GM23338 (cell line): ENCODE measurements at regions not wholly inside any gene's neighbourhood (a gene's known extent, or its start where the extent isn't known, plus 50 kb on each side); places are given as distances from the start of the nearest gene placed in this dataset.

ENCODE experiments used
- ATAC-seq: fragments of 200-7000 bp; cut with Tn5 transposase; 3 replicates; pipeline ENCODE4 v1.9.1; 2020
- DNase-seq: peaks from one replicate; pipeline ENCODE4 v3.0.0-alpha.2; 2015; ENCODE audit warnings: low spot score
- H2AFZ ChIP-seq: fragments of 200-600 bp; sonication (generic); 2 replicates; pipeline ENCODE4 v1.8.0; 2016; ENCODE audit warnings: antibody characterized with exemption, mild to moderate bottlenecking, moderate library complexity
- H3F3A ChIP-seq: fragments of 200-600 bp; sonication (generic); replicated peaks from 2 replicates; pipeline ENCODE4 v1.8.0; 2017; ENCODE audit warnings: antibody characterized with exemption, mixed run types, low read depth
- H3K27ac ChIP-seq: fragments of 200-600 bp; sonication (generic); 2 replicates; pipeline ENCODE4 v1.6.1; 2016; ENCODE audit warnings: low read depth
- H3K27me3 ChIP-seq: fragments of 200-600 bp; sonication (generic); 2 replicates; pipeline ENCODE4 v1.8.0; 2016; ENCODE audit warnings: mild to moderate bottlenecking, mixed run types, moderate library complexity; ENCODE audit not compliant: insufficient read depth
- H3K36me3 ChIP-seq: fragments of 200-600 bp; sonication (generic); 2 replicates; pipeline ENCODE4 v1.8.0; 2016; ENCODE audit warnings: mild to moderate bottlenecking; ENCODE audit not compliant: insufficient read depth
- H3K4me1 ChIP-seq: fragments of 200-600 bp; sonication (generic); 2 replicates; pipeline ENCODE4 v1.8.0; 2016; ENCODE audit warnings: mild to moderate bottlenecking, moderate library complexity; ENCODE audit not compliant: insufficient read depth
- H3K4me2 ChIP-seq: fragments of 200-600 bp; sonication (generic); 2 replicates; pipeline ENCODE4 v1.7.1; 2017; ENCODE audit warnings: mixed run types
- H3K4me3 ChIP-seq: fragments of 200-600 bp; sonication (generic); 2 replicates; pipeline ENCODE4 v1.6.1; 2016; ENCODE audit warnings: mixed run types
- H3K79me2 ChIP-seq: fragments of 200-600 bp; sonication (generic); replicated peaks from 2 replicates; pipeline ENCODE4 v1.8.0; 2017; ENCODE audit warnings: mild to moderate bottlenecking; ENCODE audit not compliant: insufficient read depth
- H3K9me2 ChIP-seq: fragments of 200-600 bp; sonication (generic); 2 replicates; pipeline ENCODE4 v1.8.0; 2017; ENCODE audit not compliant: insufficient read depth
- H4K20me1 ChIP-seq: fragments of 200-600 bp; sonication (generic); replicated peaks from 2 replicates; pipeline ENCODE4 v1.8.0; 2017; ENCODE audit warnings: mild to moderate bottlenecking; ENCODE audit not compliant: insufficient read depth
- H3K27ac Mint-ChIP-seq: 2 replicates; pipeline ENCODE4 v1.8.0; 2020; ENCODE audit warnings: inconsistent platforms, mild to moderate bottlenecking, moderate library complexity, mixed read lengths
- H3K27me3 Mint-ChIP-seq: 3 replicates; pipeline ENCODE4 v1.8.0; 2022; ENCODE audit warnings: low read depth, mild to moderate bottlenecking, moderate library complexity, mixed read lengths, inconsistent platforms; ENCODE audit not compliant: insufficient read depth, poor library complexity
- H3K36me3 Mint-ChIP-seq: 3 replicates; pipeline ENCODE4 v1.8.0; 2021; ENCODE audit warnings: low read depth, mild to moderate bottlenecking, inconsistent platforms, moderate library complexity, mixed read lengths
- H3K4me1 Mint-ChIP-seq: 3 replicates; pipeline ENCODE4 v1.8.0; 2020; ENCODE audit warnings: mild to moderate bottlenecking, inconsistent platforms, mixed read lengths
- H3K4me3 Mint-ChIP-seq: 3 replicates; pipeline ENCODE4 v1.8.0; 2021; ENCODE audit warnings: moderate library complexity, mild to moderate bottlenecking, inconsistent platforms, mixed read lengths
- H3K9me3 Mint-ChIP-seq: 3 replicates; pipeline ENCODE4 v1.8.0; 2020; ENCODE audit warnings: moderate library complexity, mild to moderate bottlenecking, inconsistent platforms, mixed read lengths
- CREB1 ChIP-seq: fragments of 250-450 bp; sonication (Bioruptor Pico); IDR thresholded peaks from 2 replicates; pipeline ENCODE4 v1.5.0; 2020; ENCODE audit warnings: low read depth, mild to moderate bottlenecking, moderate library complexity
- EZH2 ChIP-seq: fragments of 200-600 bp; sonication (generic); IDR thresholded peaks from one replicate; pipeline ENCODE4 v1.8.0; 2017; ENCODE audit warnings: antibody characterized with exemption, mild to moderate bottlenecking, low read depth; ENCODE audit not compliant: unreplicated experiment
- NANOG ChIP-seq: IDR thresholded peaks from 2 replicates; pipeline ENCODE4 v1.6.1; 2016; ENCODE audit warnings: antibody characterized with exemption, borderline replicate concordance
- POLR2AphosphoS5 ChIP-seq: IDR thresholded peaks from 2 replicates; pipeline ENCODE4 v1.6.1; 2016; ENCODE audit warnings: antibody characterized with exemption, low read depth
- REST ChIP-seq: IDR thresholded peaks from one replicate; pipeline ENCODE4 v1.6.1; 2018; ENCODE audit warnings: antibody characterized with exemption; ENCODE audit not compliant: unreplicated experiment
- STAT1 ChIP-seq: IDR thresholded peaks from one replicate; pipeline ENCODE4 v1.6.1; 2016; ENCODE audit warnings: antibody characterized with exemption; ENCODE audit not compliant: unreplicated experiment
- ZNF331 ChIP-seq: fragments of 250-450 bp; sonication (Bioruptor Pico); IDR thresholded peaks from 2 replicates; pipeline ENCODE4 v1.5.0; 2020; ENCODE audit warnings: low read depth, mild to moderate bottlenecking, moderate library complexity
- TF ChIP-seq, protein P1 (sequence below): fragments of 250-450 bp; sonication (Bioruptor Pico); IDR thresholded peaks from 2 replicates; pipeline ENCODE4 v1.5.0; 2020; ENCODE audit warnings: mild to moderate bottlenecking, moderate library complexity
- TF ChIP-seq, protein P2 (sequence below), 2 experiments: fragments of 200-600 bp in 1 of 2; sonication (generic) in 1 of 2; conservative IDR thresholded peaks; 2 replicates each; pipeline versions ENCODE4 v1.5.1 to v1.6.1; 2016 to 2017; ENCODE audit warnings: antibody characterized with exemption in 2 of 2, low read depth in 2 of 2, mild to moderate bottlenecking in 2 of 2, moderate library complexity in 1 of 2

DNA sequence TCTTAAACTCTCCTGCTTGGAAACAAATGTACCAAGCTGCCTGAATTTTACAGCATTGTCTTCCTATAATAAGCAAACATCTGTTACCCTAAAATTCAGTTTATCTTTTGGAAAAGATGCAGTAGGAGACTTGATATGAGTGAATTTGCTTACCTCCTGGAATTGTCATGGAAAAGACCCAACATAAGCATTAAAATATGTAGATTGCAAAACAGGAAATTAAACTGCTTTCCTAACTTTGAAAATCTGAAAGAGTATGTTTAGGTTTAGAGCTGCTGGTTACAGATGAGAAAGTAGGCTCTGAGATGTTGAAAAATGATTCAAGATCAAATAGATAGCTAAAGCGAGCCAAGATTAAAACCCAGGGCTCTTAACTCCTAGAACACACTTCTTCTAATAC is 316.5 kb downstream of the SOX11 start:
- no peak overlapping the region for H3K4me3 Mint-ChIP-seq
- Histone ChIP-seq H3K9me2 (no peaks in the 10 kb centered on the region), H3K4me1 (no peaks in the 10 kb centered on the region), H3K79me2 (no peaks in the 10 kb centered on the region), H4K20me1 (no peaks in the 10 kb centered on the region), H3K27me3 (no peaks in the 10 kb centered on the region), H3K27ac (no peak overlapping the region), H3F3A (no peaks in the 10 kb centered on the region), H3K4me3 (no peak overlapping the region), H2AFZ (no peak overlapping the region), H3K36me3 (no peaks in the 10 kb centered on the region), H3K4me2 (no peak overlapping the region)
- H3K27me3 Mint-ChIP-seq = no peaks in the 10 kb centered on the region
- no peak for ATAC-seq
- H3K27ac Mint-ChIP-seq = no peak overlapping the region
- H3K4me1 Mint-ChIP-seq = peaks cover 22% of the 10 kb centered on the region
- 0 out of 3 replicates have a peak, but pooled peaks cover 2% of the 10 kb centered on the region for H3K36me3 Mint-ChIP-seq
- TF ChIP-seq CREB1 (CRISPR knock-in tag) (no peak), POLR2AphosphoS5 (no peak), NANOG (no peak), EZH2 (no peak), ZNF331 (CRISPR knock-in tag) (no peak), STAT1 (no peak), REST (no peak)
- TF ChIP-seq, protein P1, sequence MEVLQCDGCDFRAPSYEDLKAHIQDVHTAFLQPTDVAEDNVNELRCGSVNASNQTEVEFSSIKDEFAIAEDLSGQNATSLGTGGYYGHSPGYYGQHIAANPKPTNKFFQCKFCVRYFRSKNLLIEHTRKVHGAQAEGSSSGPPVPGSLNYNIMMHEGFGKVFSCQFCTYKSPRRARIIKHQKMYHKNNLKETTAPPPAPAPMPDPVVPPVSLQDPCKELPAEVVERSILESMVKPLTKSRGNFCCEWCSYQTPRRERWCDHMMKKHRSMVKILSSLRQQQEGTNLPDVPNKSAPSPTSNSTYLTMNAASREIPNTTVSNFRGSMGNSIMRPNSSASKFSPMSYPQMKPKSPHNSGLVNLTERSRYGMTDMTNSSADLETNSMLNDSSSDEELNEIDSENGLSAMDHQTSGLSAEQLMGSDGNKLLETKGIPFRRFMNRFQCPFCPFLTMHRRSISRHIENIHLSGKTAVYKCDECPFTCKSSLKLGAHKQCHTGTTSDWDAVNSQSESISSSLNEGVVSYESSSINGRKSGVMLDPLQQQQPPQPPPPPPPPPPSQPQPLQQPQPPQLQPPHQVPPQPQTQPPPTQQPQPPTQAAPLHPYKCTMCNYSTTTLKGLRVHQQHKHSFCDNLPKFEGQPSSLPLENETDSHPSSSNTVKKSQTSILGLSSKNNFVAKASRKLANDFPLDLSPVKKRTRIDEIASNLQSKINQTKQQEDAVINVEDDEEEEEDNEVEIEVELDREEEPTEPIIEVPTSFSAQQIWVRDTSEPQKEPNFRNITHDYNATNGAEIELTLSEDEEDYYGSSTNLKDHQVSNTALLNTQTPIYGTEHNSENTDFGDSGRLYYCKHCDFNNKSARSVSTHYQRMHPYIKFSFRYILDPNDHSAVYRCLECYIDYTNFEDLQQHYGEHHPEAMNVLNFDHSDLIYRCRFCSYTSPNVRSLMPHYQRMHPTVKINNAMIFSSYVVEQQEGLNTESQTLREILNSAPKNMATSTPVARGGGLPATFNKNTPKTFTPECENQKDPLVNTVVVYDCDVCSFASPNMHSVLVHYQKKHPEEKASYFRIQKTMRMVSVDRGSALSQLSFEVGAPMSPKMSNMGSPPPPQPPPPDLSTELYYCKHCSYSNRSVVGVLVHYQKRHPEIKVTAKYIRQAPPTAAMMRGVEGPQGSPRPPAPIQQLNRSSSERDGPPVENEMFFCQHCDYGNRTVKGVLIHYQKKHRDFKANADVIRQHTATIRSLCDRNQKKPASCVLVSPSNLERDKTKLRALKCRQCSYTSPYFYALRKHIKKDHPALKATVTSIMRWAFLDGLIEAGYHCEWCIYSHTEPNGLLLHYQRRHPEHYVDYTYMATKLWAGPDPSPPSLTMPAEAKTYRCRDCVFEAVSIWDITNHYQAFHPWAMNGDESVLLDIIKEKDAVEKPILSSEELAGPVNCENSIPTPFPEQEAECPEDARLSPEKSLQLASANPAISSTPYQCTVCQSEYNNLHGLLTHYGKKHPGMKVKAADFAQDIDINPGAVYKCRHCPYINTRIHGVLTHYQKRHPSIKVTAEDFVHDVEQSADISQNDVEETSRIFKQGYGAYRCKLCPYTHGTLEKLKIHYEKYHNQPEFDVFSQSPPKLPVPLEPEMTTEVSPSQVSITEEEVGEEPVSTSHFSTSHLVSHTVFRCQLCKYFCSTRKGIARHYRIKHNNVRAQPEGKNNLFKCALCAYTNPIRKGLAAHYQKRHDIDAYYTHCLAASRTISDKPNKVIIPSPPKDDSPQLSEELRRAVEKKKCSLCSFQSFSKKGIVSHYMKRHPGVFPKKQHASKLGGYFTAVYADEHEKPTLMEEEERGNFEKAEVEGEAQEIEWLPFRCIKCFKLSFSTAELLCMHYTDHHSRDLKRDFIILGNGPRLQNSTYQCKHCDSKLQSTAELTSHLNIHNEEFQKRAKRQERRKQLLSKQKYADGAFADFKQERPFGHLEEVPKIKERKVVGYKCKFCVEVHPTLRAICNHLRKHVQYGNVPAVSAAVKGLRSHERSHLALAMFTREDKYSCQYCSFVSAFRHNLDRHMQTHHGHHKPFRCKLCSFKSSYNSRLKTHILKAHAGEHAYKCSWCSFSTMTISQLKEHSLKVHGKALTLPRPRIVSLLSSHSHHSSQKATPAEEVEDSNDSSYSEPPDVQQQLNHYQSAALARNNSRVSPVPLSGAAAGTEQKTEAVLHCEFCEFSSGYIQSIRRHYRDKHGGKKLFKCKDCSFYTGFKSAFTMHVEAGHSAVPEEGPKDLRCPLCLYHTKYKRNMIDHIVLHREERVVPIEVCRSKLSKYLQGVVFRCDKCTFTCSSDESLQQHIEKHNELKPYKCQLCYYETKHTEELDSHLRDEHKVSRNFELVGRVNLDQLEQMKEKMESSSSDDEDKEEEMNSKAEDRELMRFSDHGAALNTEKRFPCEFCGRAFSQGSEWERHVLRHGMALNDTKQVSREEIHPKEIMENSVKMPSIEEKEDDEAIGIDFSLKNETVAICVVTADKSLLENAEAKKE (CRISPR knock-in tag) = no peak
- TF ChIP-seq, protein P2, sequence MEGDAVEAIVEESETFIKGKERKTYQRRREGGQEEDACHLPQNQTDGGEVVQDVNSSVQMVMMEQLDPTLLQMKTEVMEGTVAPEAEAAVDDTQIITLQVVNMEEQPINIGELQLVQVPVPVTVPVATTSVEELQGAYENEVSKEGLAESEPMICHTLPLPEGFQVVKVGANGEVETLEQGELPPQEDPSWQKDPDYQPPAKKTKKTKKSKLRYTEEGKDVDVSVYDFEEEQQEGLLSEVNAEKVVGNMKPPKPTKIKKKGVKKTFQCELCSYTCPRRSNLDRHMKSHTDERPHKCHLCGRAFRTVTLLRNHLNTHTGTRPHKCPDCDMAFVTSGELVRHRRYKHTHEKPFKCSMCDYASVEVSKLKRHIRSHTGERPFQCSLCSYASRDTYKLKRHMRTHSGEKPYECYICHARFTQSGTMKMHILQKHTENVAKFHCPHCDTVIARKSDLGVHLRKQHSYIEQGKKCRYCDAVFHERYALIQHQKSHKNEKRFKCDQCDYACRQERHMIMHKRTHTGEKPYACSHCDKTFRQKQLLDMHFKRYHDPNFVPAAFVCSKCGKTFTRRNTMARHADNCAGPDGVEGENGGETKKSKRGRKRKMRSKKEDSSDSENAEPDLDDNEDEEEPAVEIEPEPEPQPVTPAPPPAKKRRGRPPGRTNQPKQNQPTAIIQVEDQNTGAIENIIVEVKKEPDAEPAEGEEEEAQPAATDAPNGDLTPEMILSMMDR (conservative IDR thresholded peaks at IDR 0.05; ENCODE audit: low read depth in 2 of 2) = no peak
- H3K9me3 Mint-ChIP-seq = peaks cover 61% of the 10 kb centered on the region
- no peak for DNase-seq
